Embryonic facial prominence (tissue), 1 donor: ENCODE measurements at regions not wholly inside any gene's neighbourhood (a gene's known extent, or its start where the extent isn't known, plus 50 kb on each side); places are given as distances from the start of the nearest gene placed in this dataset.
"Not testable (repeated sequence)": the region's sequence is repeated elsewhere in the genome, so short reads cannot be mapped to it uniquely, and the experiment has no call there.

Source experiments
- DNase-seq: peaks from one replicate; pipeline ENCODE4 v3.0.0-alpha.2; 2016; ENCODE audit errors: extremely low spot score

DNA sequence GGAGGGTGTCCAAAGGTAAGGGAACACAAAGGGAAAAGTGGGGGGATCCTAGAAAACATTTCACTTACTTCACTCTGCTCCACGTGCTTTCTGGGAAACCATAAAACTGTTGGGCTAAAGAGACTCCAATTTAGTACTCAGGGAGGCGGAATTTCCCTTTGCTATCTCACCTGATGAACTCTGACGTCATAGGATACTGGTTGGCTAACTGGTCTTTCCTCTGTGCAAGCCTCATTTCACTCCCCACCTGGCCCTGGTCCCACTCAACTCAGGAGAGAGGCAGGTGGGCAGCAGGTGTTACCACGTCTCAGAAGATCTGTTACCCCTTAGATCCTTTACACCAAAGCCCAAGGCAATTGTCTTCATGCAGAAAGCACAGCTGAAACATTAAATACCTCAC is 51.8 kb upstream of the PMAIP1 start:
- no peak for DNase-seq

DNA sequence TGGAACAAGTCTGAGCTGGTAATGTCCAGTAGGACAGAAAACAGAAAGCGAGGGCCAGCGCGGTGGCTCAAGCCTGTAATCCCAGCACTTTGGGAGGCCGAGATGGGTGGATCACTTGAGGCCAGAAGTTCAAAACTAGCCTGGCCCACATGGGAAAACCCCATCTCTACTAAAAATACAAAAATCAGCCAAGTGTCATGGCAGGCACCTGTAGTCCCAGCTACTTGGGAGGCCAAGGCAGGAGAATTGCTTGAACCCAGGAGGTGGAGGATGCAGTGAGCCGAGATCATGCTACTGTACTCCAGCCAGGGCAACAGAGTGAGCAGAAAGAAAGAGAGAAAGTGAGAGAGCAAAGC is 52.3 kb upstream of the PMAIP1 start:
- DNase-seq = not testable (repeated sequence)

DNA sequence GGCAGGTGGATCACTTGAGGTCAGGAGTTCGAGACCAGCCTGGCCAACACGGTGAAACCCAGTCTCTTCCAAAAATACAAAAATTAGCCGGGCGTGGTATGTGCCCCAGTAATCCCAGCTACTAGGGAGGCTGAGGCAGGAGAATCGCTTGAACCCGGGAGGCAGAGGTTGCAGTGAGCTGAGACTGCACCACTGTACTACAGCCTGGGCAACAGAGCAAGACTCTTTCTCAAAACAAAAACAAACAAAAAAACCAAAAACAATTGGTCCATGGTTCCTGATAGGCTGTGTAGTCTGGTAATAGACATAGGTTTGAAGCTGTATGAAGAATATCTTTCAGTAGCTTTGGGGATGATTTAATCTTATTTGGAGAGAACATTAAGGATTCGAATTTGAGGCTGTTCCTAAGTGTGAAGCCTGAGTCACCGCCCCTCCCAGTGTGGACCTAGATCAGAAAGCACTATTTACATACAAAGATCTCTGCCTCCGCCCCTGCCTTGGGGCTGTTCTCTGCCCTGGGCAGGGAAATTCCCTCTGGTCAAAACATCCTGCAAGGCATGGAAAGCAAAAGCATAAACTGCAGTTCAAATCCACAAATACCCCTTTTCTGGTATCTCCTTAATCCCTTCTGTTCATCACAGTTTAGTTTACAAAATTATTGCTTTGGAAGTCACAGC is 52.8 kb upstream of the PMAIP1 start:
- DNase-seq = no peak

DNA sequence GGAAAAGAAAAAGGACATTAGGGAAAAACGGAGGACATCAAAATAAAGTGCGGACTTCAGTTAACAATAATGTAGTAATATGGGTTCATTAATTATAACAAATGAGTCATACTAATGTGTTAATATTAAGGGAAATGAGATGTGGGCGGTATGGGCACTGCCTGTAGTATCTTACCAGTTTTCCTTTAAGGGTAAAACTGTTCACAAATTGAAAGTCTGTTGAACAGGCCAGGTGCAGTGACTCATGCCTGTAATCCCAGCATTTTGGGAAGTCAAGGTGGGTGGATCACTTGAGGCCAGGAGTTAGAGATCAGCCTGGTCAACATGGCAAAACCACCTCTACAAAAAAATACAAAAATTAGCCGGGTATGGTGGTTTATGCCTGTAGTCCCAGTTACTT is 56.8 kb upstream of the PMAIP1 start:
- DNase-seq = no peak

GRCh38 chr18:59839931-59840685 is 59.7 kb upstream of the PMAIP1 start:
- DNase-seq = no peak

DNA sequence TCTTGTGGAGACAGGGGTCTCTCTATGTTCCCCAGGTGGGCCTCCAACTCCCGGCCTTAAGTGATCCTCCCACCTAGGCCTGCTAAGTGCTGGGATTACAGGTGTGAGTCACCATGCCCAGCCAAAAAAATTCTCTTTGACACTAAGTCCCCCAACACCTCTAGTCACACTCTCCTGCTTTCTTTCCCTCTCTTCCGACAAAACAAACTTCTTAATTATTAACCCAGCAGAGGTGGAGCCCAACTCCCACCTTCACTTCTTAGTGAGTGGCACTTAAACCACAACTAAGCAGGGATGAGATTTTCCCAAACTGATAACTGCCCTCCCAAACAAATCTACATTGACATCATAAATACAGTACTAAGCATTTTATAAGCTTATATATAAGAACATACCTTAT is 60.5 kb upstream of the PMAIP1 start:
- no peak for DNase-seq

DNA sequence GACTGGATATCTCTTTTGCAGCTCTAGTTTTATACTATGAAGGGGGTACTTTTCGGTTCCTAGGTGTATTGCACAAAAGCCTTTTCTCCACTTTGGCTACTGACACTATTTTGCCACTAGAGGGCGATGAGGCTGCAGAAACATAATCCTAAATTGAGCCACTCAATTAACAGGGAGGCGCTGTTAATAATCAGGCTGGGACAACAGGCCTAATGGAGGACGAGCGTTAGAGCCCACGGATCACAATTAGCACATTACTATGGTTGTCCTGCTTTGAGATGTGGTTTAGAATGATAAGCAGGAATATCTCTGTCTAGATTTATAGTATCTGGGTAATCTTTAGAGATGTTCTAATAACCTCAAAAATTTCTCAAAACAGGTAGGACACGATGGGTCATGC is 62.2 kb upstream of the PMAIP1 start:
- no peak for DNase-seq

DNA sequence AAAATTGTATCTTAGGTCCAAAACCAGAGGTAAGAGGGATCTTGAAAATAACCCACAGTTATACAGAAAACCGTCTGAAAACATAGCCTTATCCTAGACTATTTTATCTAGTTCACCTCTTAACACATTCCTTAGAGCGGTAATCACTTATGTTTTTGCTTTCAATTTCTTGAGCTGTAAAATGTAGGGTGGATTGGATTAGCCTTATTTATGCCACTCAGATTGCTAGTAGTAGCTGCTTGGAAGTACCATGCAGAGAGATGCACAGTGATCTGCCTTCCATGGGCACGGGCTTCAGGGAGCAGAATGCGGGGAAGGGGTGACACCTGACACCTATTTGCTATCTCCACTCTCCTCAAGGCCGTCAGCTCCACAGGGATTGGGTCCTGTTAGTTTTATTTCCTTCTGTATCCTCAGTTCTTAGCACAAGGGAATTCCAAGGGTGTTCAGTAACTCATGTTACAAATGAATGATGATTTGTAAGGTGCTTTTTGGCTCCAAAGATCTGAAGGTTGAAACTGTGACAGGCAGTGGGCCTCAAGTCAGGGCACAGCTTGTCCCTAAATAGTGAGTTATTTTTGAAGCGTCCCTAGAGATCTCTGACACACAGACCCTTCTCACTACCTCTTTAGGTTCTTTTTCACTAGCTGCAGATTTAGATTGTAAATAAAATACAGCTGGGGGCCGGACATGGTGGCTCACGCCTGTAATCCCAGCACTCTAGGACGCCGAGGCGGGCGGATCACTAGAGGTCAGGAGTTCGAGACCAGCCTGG is 64.0 kb upstream of the PMAIP1 start:
- no peak for DNase-seq

DNA sequence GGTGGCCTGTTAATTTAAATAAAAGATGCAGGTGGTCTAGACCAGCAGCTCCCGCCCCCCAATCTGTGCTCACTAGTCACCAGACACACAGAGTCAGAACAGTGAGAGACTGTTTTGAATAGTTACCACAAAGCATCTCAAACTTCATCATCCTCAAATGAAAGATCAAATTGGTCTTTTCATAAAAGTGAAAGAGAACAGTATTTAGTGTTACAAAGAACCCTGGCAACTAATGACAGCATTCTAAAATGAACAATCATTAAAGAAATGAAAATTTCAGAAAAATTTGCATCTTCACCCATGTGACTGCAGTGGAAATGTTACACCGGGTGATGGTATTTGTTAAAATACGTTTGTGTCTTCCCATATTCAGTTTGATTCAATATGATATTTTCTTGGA is 65.5 kb upstream of the PMAIP1 start:
- no peak for DNase-seq

GRCh38 chr18:59833785-59834184 is 66.0 kb upstream of the PMAIP1 start:
- no peak for DNase-seq

- peak; percentile 54 for DNase-seq
These were observed 76.1 kb upstream of the PMAIP1 start for GRCh38 chr18:59823596-59824195.

- DNase-seq = no peak
These were observed 76.9 kb upstream of the PMAIP1 start for GRCh38 chr18:59822612-59823550.

GRCh38 chr18:59821983-59822382 is 77.8 kb upstream of the PMAIP1 start:
- no peak for DNase-seq

- no peak for DNase-seq
These were observed 79.1 kb upstream of the PMAIP1 start for GRCh38 chr18:59820663-59821062.

GRCh38 chr18:59818769-59819168 is 81.0 kb upstream of the PMAIP1 start:
- DNase-seq = no peak

DNA sequence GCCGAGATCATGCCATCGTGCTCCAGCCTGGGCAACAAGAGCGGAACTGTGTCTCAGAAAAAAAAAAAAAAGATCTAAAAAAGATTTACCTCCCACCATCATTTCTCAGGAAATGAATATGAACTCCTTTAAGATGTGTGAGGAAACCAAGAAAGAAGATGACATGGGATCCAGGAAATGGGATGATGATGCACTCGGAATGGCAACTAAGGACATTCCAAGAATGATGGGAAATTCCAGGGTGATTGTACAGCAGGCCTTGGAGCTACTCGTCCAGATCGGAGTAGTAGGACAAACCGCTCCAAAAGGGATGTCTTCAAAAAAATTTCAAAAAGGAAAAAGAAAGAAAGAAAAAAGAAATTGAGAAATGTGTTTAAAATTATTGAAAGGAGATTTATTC is 84.9 kb upstream of the PMAIP1 start:
- DNase-seq = no peak

DNA sequence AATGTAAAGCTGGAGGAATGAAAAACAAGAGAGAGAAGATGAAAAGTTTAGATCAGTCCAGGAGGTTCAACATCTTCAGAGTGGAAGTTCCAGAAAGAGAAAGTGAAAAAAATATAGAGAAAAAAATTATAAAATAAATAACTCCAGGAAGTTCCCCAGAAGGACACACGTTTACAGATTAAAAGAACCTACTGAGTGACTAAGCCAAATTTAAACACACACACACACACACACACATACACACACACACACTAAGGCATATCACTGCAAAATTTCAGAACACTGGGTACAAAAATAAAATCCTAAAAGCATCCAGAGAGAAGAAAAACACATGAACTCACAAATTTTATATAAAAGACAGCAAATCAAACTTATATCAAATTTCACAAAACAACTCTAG is 85.9 kb upstream of the PMAIP1 start:
- no peak for DNase-seq

- no peak for DNase-seq
These were observed 88.9 kb upstream of the PMAIP1 start for GRCh38 chr18:59810735-59811520.

- no peak for DNase-seq
These were observed 89.6 kb upstream of the PMAIP1 start for GRCh38 chr18:59810183-59810582.

DNA sequence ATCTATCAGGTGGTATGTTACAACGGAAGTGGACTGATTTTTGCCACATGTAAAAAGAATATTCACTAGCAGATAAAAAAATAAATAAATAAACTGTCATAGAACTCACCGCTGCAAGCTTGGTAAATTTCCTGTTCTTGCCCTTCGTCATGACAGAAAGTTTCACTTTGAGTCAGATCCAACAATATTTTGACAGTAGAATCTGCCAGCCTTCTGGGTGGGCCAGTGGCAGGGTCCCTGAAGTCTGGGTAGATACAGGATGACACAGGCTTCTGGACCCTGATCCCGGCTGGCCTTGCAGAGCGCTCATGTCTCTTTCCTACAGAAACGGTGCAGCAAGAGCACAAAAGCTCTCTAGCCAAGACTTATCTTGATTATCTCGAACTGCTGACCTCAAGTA is 97.8 kb upstream of the PMAIP1 start:
- DNase-seq = no peak

GRCh38 chr18:59801576-59801975 is 98.2 kb upstream of the PMAIP1 start:
- DNase-seq = no peak
